GM21381 (cell line): ENCODE measurements at regions not wholly inside any gene's neighbourhood (a gene's known extent, or its start where the extent isn't known, plus 50 kb on each side); places are given as distances from the start of the nearest gene placed in this dataset.

ENCODE experiments used
- ATAC-seq: cut with Tn5 transposase; IDR thresholded peaks from one replicate; pipeline ENCODE4 v1.9.1; 2021; ENCODE audit warnings: mild to moderate bottlenecking, moderate library complexity; ENCODE audit not compliant: unreplicated experiment

GRCh38 chr7:54632696-54633095 is 90.5 kb downstream of the VSTM2A start:
- ATAC-seq: no peak

GRCh38 chr7:54629771-54630170 is 87.6 kb downstream of the VSTM2A start:
- ATAC-seq: no peak

GRCh38 chr7:54622696-54623309 is 80.6 kb downstream of the VSTM2A start:
- no peak for ATAC-seq
